B cell (primary cell): ENCODE measurements at regions not wholly inside any gene's neighbourhood (a gene's known extent, or its start where the extent isn't known, plus 50 kb on each side); places are given as distances from the start of the nearest gene placed in this dataset.

Experiments
- EZH2 ChIP-seq: IDR thresholded peaks from 2 replicates; pipeline ENCODE4 v1.6.1; 2012; ENCODE audit warnings: borderline replicate concordance, low read depth, mild to moderate bottlenecking, moderate library complexity, low read length; ENCODE audit not compliant: insufficient read depth, poor library complexity, severe bottlenecking
- TF ChIP-seq, protein P1 (sequence below): fragments of 200-600 bp; IDR thresholded peaks from one replicate; pipeline ENCODE4 v1.8.0; 2022; ENCODE audit warnings: antibody characterized with exemption, mild to moderate bottlenecking

DNA sequence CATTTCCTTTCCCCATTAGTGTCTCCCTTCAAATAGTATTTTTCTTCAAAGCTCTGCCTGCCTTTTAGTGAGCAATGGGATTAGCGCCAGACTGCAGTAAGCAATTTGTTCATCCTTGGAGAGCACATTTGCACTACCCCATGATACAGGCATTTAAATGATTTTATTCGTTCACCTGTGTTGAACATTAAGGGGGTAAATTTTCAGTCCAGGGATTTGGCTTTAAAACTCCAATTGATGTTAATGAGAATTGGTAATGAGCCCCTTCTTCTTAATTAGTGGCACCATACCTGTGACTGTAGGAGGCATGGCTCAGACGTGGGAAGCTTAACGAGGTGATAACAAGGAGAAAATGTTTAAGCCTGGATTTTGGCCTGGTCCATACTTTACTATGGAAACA is 161.4 kb upstream of the NANOGP8 start:
- TF ChIP-seq, protein P1, sequence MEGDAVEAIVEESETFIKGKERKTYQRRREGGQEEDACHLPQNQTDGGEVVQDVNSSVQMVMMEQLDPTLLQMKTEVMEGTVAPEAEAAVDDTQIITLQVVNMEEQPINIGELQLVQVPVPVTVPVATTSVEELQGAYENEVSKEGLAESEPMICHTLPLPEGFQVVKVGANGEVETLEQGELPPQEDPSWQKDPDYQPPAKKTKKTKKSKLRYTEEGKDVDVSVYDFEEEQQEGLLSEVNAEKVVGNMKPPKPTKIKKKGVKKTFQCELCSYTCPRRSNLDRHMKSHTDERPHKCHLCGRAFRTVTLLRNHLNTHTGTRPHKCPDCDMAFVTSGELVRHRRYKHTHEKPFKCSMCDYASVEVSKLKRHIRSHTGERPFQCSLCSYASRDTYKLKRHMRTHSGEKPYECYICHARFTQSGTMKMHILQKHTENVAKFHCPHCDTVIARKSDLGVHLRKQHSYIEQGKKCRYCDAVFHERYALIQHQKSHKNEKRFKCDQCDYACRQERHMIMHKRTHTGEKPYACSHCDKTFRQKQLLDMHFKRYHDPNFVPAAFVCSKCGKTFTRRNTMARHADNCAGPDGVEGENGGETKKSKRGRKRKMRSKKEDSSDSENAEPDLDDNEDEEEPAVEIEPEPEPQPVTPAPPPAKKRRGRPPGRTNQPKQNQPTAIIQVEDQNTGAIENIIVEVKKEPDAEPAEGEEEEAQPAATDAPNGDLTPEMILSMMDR: no peak
- no peak for TF ChIP-seq EZH2
